ENCODE measurements at regions not wholly inside any gene's neighbourhood (a gene's known extent, or its start where the extent isn't known, plus 50 kb on each side); places are given as distances from the start of the nearest gene placed in this dataset.
"Not testable (repeated sequence)": the region's sequence is repeated elsewhere in the genome, so short reads cannot be mapped to it uniquely, and the experiment has no call there.

- H3K4me1 ChIP-seq (ENCODE audit: control insufficient read depth in 4 of 4, insufficient read depth in 4 of 4, low read length in 3 of 4); H3K9ac ChIP-seq (ENCODE audit: low read depth in 1 of 2, low read length in 2 of 2); H3K27me3 ChIP-seq (ENCODE audit: control insufficient read depth in 4 of 4, insufficient read depth in 4 of 4, low read length in 3 of 4); H3K36me3 ChIP-seq (ENCODE audit: control insufficient read depth in 4 of 4, insufficient read depth in 3 of 4, low read depth in 1 of 4, low read length in 3 of 4); H3K27ac ChIP-seq (ENCODE audit: low read depth in 1 of 2, low read length in 2 of 2); H3K4me3 ChIP-seq (ENCODE audit: low read depth in 1 of 3, low read length in 3 of 3); DNase-seq (ENCODE audit: low spot score); H3K9me3 ChIP-seq (ENCODE audit: control insufficient read depth in 4 of 4, low read length in 3 of 4): not testable (repeated sequence)
- WGBS, result 94% methylated on average over 7 of the region's 11 CpGs
Observed at GRCh38 chr2:87569689-87570397, 178.0 kb upstream of the PLGLB2 start.

GRCh38 chr2:87571889-87572465, 175.9 kb upstream of the PLGLB2 start:
- H3K4me1 ChIP-seq (ENCODE audit: control insufficient read depth in 4 of 4, insufficient read depth in 4 of 4, low read length in 3 of 4); H3K9ac ChIP-seq (ENCODE audit: low read depth in 1 of 2, low read length in 2 of 2); H3K9me3 ChIP-seq (ENCODE audit: control insufficient read depth in 4 of 4, low read length in 3 of 4); DNase-seq (ENCODE audit: low spot score); H3K27ac ChIP-seq (ENCODE audit: low read depth in 1 of 2, low read length in 2 of 2); H3K4me3 ChIP-seq (ENCODE audit: low read depth in 1 of 3, low read length in 3 of 3); H3K36me3 ChIP-seq (ENCODE audit: control insufficient read depth in 4 of 4, insufficient read depth in 3 of 4, low read depth in 1 of 4, low read length in 3 of 4); H3K27me3 ChIP-seq (ENCODE audit: control insufficient read depth in 4 of 4, insufficient read depth in 4 of 4, low read length in 3 of 4): not testable (repeated sequence)
- WGBS, result 99% methylated on average over 2 of the region's 8 CpGs

- not testable (repeated sequence) for H3K27ac ChIP-seq (ENCODE audit: low read depth in 1 of 2, low read length in 2 of 2)
Observed at GRCh38 chr2:87572906-87573305, 175.0 kb upstream of the PLGLB2 start.

GRCh38 chr2:87573386-87574192, 174.3 kb upstream of the PLGLB2 start:
- DNase-seq (ENCODE audit: low spot score); H3K9ac ChIP-seq (ENCODE audit: low read depth in 1 of 2, low read length in 2 of 2); H3K4me3 ChIP-seq (ENCODE audit: low read depth in 1 of 3, low read length in 3 of 3); H3K9me3 ChIP-seq (ENCODE audit: control insufficient read depth in 4 of 4, low read length in 3 of 4); H3K4me1 ChIP-seq (ENCODE audit: control insufficient read depth in 4 of 4, insufficient read depth in 4 of 4, low read length in 3 of 4); H3K36me3 ChIP-seq (ENCODE audit: control insufficient read depth in 4 of 4, insufficient read depth in 3 of 4, low read depth in 1 of 4, low read length in 3 of 4); H3K27ac ChIP-seq (ENCODE audit: low read depth in 1 of 2, low read length in 2 of 2); H3K27me3 ChIP-seq (ENCODE audit: control insufficient read depth in 4 of 4, insufficient read depth in 4 of 4, low read length in 3 of 4): not testable (repeated sequence)
- 38% methylated on average over 4 of the region's 14 CpGs for WGBS

More at GRCh38 chr2:87572906-87573305, 175.0 kb upstream of the PLGLB2 start:
- not testable (repeated sequence) for H3K4me1 ChIP-seq (ENCODE audit: control insufficient read depth in 4 of 4, insufficient read depth in 4 of 4, low read length in 3 of 4); H3K4me3 ChIP-seq (ENCODE audit: low read depth in 1 of 3, low read length in 3 of 3); DNase-seq (ENCODE audit: low spot score); H3K36me3 ChIP-seq (ENCODE audit: control insufficient read depth in 4 of 4, insufficient read depth in 3 of 4, low read depth in 1 of 4, low read length in 3 of 4); H3K27me3 ChIP-seq (ENCODE audit: control insufficient read depth in 4 of 4, insufficient read depth in 4 of 4, low read length in 3 of 4); H3K9me3 ChIP-seq (ENCODE audit: control insufficient read depth in 4 of 4, low read length in 3 of 4); H3K9ac ChIP-seq (ENCODE audit: low read depth in 1 of 2, low read length in 2 of 2)
- over 99% methylated on average over 6 of the region's 12 CpGs for WGBS

- DNase-seq (ENCODE audit: low spot score); H3K27ac ChIP-seq (ENCODE audit: low read depth in 1 of 2, low read length in 2 of 2); H3K27me3 ChIP-seq (ENCODE audit: control insufficient read depth in 4 of 4, insufficient read depth in 4 of 4, low read length in 3 of 4); H3K4me3 ChIP-seq (ENCODE audit: low read depth in 1 of 3, low read length in 3 of 3); H3K36me3 ChIP-seq (ENCODE audit: control insufficient read depth in 4 of 4, insufficient read depth in 3 of 4, low read depth in 1 of 4, low read length in 3 of 4); H3K9ac ChIP-seq (ENCODE audit: low read depth in 1 of 2, low read length in 2 of 2); H3K4me1 ChIP-seq (ENCODE audit: control insufficient read depth in 4 of 4, insufficient read depth in 4 of 4, low read length in 3 of 4); H3K9me3 ChIP-seq (ENCODE audit: control insufficient read depth in 4 of 4, low read length in 3 of 4): not testable (repeated sequence)
- 89% methylated on average over 5 of the region's 10 CpGs for WGBS
Observed at GRCh38 chr2:87574193-87575119, 173.4 kb upstream of the PLGLB2 start.

GRCh38 chr2:87575138-87575537, 172.7 kb upstream of the PLGLB2 start:
- not testable (repeated sequence) for H3K27ac ChIP-seq (ENCODE audit: low read depth in 1 of 2, low read length in 2 of 2); DNase-seq (ENCODE audit: low spot score); H3K4me1 ChIP-seq (ENCODE audit: control insufficient read depth in 4 of 4, insufficient read depth in 4 of 4, low read length in 3 of 4); H3K9ac ChIP-seq (ENCODE audit: low read depth in 1 of 2, low read length in 2 of 2); H3K4me3 ChIP-seq (ENCODE audit: low read depth in 1 of 3, low read length in 3 of 3); H3K27me3 ChIP-seq (ENCODE audit: control insufficient read depth in 4 of 4, insufficient read depth in 4 of 4, low read length in 3 of 4); H3K9me3 ChIP-seq (ENCODE audit: control insufficient read depth in 4 of 4, low read length in 3 of 4); H3K36me3 ChIP-seq (ENCODE audit: control insufficient read depth in 4 of 4, insufficient read depth in 3 of 4, low read depth in 1 of 4, low read length in 3 of 4)
- WGBS, result 82% methylated on average over 4 of the region's 5 CpGs

GRCh38 chr2:87577358-87577757, 170.5 kb upstream of the PLGLB2 start:
- H3K36me3 ChIP-seq (ENCODE audit: control insufficient read depth in 4 of 4, insufficient read depth in 3 of 4, low read depth in 1 of 4, low read length in 3 of 4); H3K4me3 ChIP-seq (ENCODE audit: low read depth in 1 of 3, low read length in 3 of 3); H3K9ac ChIP-seq (ENCODE audit: low read depth in 1 of 2, low read length in 2 of 2); H3K27ac ChIP-seq (ENCODE audit: low read depth in 1 of 2, low read length in 2 of 2); H3K4me1 ChIP-seq (ENCODE audit: control insufficient read depth in 4 of 4, insufficient read depth in 4 of 4, low read length in 3 of 4); H3K27me3 ChIP-seq (ENCODE audit: control insufficient read depth in 4 of 4, insufficient read depth in 4 of 4, low read length in 3 of 4); H3K9me3 ChIP-seq (ENCODE audit: control insufficient read depth in 4 of 4, low read length in 3 of 4); DNase-seq (ENCODE audit: low spot score): not testable (repeated sequence)
- no CpG with 5 or more reads among the region's 2 CpGs for WGBS

- H3K9ac ChIP-seq (ENCODE audit: low read depth in 1 of 2, low read length in 2 of 2); H3K36me3 ChIP-seq (ENCODE audit: control insufficient read depth in 4 of 4, insufficient read depth in 3 of 4, low read depth in 1 of 4, low read length in 3 of 4); H3K4me3 ChIP-seq (ENCODE audit: low read depth in 1 of 3, low read length in 3 of 3); DNase-seq (ENCODE audit: low spot score); H3K27me3 ChIP-seq (ENCODE audit: control insufficient read depth in 4 of 4, insufficient read depth in 4 of 4, low read length in 3 of 4); H3K4me1 ChIP-seq (ENCODE audit: control insufficient read depth in 4 of 4, insufficient read depth in 4 of 4, low read length in 3 of 4); H3K27ac ChIP-seq (ENCODE audit: low read depth in 1 of 2, low read length in 2 of 2); H3K9me3 ChIP-seq (ENCODE audit: control insufficient read depth in 4 of 4, low read length in 3 of 4): not testable (repeated sequence)
- no CpG with 5 or more reads among the region's 4 CpGs for WGBS
Observed at GRCh38 chr2:87582152-87582551, 165.7 kb upstream of the PLGLB2 start.
